G401.6 (cell line): ENCODE measurements at regions not wholly inside any gene's neighbourhood (a gene's known extent, or its start where the extent isn't known, plus 50 kb on each side); places are given as distances from the start of the nearest gene placed in this dataset.

Experiments used
- FAIRE-seq: peaks from 2 replicates; lab custom pipeline; 2012; peaks lifted over from hg19 to GRCh38; lab: Jason Lieb, UNC

- no peak for FAIRE-seq
Measured at GRCh38 chr10:111993872-111994426, 189.6 kb downstream of the GPAM start.

- no peak for FAIRE-seq
Measured at GRCh38 chr10:111996103-111996502, 187.5 kb downstream of the GPAM start.

- no peak for FAIRE-seq
Measured at GRCh38 chr10:111998728-111999127, 184.8 kb downstream of the GPAM start.

- FAIRE-seq = no peak
Measured at GRCh38 chr10:111999205-111999914, 184.2 kb downstream of the GPAM start.

- no peak for FAIRE-seq
Measured at GRCh38 chr10:111999915-112000302, 183.7 kb downstream of the GPAM start.

- FAIRE-seq = no peak
Measured at GRCh38 chr10:112000466-112000865, 183.1 kb downstream of the GPAM start.

GRCh38 chr10:112002206-112002605 lies 181.4 kb downstream of the GPAM start:
- no peak for FAIRE-seq

GRCh38 chr10:112004075-112004474 lies 179.5 kb downstream of the GPAM start:
- no peak for FAIRE-seq

GRCh38 chr10:112005044-112005443 lies 178.5 kb downstream of the GPAM start:
- no peak for FAIRE-seq

- FAIRE-seq = no peak
Measured at GRCh38 chr10:112006407-112006806, 177.2 kb downstream of the GPAM start.

GRCh38 chr10:112006831-112007230 lies 176.7 kb downstream of the GPAM start:
- FAIRE-seq = no peak

- FAIRE-seq = no peak
Measured at GRCh38 chr10:112022196-112022595, 161.4 kb downstream of the GPAM start.

- no peak for FAIRE-seq
Measured at GRCh38 chr10:112024079-112024478, 159.5 kb downstream of the GPAM start.

- no peak for FAIRE-seq
Measured at GRCh38 chr10:112025228-112025627, 158.3 kb downstream of the GPAM start.

GRCh38 chr10:112026438-112026837 lies 157.1 kb downstream of the GPAM start:
- FAIRE-seq = no peak

- FAIRE-seq = no peak
Measured at GRCh38 chr10:112027731-112028280, 155.8 kb downstream of the GPAM start.

GRCh38 chr10:112030431-112030830 lies 153.1 kb downstream of the GPAM start:
- FAIRE-seq = no peak

GRCh38 chr10:112039823-112040222 lies 143.7 kb downstream of the GPAM start:
- no peak for FAIRE-seq

- no peak for FAIRE-seq
Measured at GRCh38 chr10:112040696-112041095, 142.9 kb downstream of the GPAM start.

GRCh38 chr10:112045938-112046337 lies 137.6 kb downstream of the GPAM start:
- no peak for FAIRE-seq

- no peak for FAIRE-seq
Measured at GRCh38 chr10:112047674-112048073, 135.9 kb downstream of the GPAM start.

GRCh38 chr10:112052166-112052565 lies 131.4 kb downstream of the GPAM start:
- no peak for FAIRE-seq

GRCh38 chr10:112053895-112054294 lies 129.7 kb downstream of the GPAM start:
- no peak for FAIRE-seq

- no peak for FAIRE-seq
Measured at GRCh38 chr10:112054516-112054915, 129.0 kb downstream of the GPAM start.
